HG02623 (cell line): ENCODE measurements at regions not wholly inside any gene's neighbourhood (a gene's known extent, or its start where the extent isn't known, plus 50 kb on each side); places are given as distances from the start of the nearest gene placed in this dataset.
"Not testable (repeated sequence)": the region's sequence is repeated elsewhere in the genome, so short reads cannot be mapped to it uniquely, and the experiment has no call there.

Source experiments
- ATAC-seq: cut with Tn5 transposase; IDR thresholded peaks from one replicate; pipeline ENCODE4 v1.9.1; 2021; ENCODE audit warnings: moderate library complexity; ENCODE audit not compliant: unreplicated experiment

DNA sequence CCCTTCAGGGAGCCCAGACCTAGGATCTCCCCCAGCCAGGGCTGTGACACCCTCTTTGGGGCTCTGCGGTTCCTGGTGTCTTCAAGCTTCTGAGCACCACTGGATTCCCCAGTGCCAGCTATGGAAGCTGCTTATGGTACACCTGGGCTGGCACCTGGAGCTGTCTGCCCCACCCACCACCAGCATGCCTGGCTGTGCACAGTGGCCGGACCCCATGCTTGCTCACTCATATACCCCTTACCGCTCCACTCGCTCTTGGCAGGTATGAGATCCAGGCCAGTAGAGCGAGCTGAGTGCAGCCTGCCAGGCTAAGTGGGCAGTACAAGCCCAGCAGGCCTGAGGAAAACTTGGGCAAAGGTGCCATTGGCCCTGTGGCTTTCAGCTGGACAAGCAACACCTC is 114.0 kb downstream of the DACT1 start:
- ATAC-seq = no peak

DNA sequence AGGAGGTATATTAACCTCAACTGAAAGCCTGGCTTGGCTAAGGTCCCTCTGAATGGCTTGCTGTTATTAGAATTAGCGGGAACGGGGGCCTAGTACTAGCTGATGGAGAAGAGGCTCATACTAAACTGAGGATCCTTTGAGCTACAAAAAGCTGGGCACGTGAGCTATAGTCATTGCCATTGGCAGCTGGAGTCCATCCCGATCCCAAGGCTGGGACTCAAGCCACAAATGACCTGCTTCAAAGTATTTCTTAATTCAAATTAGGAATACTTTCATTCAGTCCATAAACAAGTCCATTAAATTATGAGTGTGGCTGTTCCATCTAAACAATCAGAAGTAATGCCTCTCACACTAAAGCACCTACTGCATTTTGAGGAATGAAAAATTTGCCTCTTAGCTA is 114.5 kb downstream of the DACT1 start:
- ATAC-seq = no peak

DNA sequence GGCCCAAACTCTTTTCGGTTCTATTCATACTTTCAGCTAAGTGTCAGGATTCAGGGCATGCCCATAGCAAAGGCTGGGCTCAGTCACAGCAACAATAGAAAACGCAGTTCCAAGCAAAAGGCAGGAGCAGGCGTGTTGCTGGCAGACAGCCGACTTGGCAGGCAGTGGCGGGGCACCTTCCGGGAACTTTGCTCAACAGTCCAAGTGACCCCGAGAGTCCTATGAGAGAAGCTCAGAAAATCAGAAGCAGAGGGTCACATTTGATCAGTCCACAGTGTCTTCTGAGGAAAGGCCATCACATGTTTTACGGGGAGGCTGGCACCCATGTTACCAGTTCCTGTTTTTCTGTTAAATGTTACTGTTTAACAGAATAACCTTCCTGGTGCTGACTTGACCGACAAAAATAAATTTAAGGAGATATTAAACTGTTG is 115.0 kb downstream of the DACT1 start:
- no peak for ATAC-seq

DNA sequence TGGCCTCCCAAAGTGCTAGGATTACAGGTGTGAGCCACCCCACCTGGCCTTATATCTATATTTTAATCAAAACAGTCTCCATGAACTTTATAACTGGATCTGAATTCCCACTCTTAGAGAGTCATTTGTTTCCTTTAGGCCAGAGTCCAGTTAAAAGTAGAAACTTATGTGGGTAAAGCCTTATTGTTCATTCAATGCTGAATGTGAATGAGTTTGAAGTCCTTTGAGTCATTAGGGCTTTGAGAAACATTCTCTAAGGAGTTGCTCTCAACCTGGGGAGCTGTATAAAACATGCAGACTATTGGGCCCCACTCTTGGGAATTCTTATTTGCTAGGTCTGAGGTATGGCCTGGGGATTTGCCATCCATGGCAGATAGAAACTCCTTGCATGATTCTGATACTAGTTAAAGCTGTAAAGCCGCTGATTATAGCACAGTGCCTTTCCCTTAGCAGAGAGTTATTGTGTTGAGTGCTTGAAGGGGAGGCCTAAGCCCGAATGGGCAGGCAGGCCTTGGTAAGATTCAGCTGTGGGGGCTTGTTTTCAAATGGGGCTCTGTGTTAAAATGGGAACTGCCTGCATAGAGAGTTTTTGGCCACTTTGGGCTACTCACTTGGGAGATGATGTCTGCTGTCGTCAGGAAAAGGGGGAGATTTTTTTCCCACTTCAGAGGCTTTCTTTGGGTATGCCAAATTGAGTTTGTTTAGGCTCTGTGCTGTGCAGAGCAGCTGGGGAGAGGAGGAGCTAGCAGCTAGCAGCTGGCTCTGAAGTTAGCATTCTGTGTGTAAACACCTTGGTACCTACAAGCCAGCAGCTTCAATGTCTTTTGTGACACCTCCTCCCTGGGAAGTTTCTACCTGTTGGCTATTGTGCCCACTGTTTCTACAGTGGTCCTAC is 117.5 kb downstream of the DACT1 start:
- no peak for ATAC-seq

DNA sequence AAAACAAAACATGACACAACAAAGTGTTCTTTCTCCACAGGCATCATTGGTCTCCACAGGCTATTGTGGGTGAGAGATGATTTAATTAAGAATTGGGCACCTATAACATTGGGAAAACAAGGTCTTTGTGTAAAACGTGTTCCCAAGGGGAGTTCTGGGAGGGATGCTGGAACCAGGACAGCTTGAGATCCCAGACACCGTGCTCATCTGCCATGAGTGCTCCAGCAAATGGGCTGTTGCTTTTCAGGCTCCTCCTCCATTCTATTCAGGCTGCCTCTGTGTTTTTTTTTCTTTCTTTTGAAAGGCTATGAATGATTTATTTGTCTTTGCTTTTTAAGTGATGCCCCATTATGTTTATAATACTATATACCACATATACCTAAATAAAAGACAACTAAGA is 122.4 kb downstream of the DACT1 start:
- no peak for ATAC-seq

DNA sequence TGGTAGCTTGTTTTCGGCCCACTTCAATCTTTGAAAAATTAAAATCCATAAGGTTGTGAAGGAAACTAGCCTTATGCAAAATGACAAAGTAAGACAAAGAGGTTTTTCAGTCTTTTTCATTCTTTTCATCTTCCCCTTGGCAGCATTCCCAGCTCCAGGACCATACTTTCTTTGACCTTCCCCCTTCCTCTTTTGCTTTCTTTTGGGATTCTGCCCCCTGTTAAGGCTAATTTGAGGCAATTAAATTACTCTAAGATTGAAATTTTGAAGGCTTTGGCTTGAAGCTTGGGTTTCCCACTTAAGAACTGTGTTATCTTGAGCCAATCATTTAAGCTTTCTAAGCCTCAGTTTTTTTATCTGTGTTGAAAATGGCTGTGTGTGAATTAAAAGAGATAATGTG is 124.9 kb downstream of the DACT1 start:
- no peak for ATAC-seq

DNA sequence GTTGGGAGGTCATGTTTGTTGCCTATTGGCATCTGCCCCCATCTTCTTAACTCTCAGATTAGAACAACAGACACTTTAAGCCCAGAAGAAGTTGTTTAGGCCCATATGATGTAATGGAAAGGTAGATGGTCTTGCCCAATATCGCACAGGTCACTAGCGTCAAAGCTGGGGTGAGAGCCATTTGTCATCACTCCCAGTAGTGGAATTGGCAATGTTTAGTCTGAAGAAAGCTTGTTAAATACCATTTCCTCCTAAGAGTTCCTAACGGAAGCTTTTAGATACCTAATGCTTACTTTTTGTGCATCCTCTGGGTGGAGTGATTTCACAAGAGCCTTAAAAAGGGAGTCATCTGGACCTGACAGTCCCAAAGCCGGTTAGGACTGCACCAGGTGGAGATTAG is 125.4 kb downstream of the DACT1 start:
- no peak for ATAC-seq

DNA sequence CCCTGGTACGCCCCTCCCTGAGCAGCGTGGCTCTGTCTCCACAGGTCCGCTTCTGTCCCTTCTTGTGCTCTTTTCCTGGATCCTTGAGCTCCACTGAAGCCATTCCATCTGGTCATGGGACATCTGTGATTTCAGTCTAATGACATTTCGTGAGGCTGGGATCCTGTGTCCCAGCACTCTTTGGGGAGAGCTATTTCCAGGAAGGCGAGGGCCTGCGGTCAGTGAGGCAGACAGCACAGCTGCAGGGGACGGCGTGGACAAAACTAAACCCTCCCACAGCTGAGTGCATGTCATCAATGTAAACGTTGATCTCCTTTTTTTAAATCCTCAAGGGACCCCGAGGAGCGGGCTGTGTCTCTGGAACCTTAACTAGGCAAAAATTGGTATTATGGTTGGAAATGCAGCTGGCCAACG is 127.7 kb downstream of the DACT1 start:
- ATAC-seq = no peak

DNA sequence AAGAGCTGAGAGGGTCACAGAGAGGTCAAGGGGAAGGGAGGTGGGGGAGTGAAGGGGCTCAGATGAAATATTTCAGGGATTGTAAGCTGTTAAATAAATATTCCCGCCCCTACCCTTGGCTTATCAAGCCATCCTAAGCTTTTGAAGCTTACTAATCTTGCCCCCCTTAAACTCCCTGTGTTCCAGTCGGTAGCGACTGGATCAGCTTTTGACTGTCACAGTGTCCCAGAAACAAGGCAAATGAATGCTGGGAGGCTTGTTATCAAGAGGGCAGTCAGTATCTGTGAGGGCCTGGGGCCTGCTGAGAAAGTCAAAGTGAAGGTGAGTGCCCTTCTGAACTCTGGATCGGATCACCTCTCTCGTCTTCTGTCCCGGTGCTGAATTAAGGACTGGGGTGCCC is 128.1 kb downstream of the DACT1 start:
- no peak for ATAC-seq

DNA sequence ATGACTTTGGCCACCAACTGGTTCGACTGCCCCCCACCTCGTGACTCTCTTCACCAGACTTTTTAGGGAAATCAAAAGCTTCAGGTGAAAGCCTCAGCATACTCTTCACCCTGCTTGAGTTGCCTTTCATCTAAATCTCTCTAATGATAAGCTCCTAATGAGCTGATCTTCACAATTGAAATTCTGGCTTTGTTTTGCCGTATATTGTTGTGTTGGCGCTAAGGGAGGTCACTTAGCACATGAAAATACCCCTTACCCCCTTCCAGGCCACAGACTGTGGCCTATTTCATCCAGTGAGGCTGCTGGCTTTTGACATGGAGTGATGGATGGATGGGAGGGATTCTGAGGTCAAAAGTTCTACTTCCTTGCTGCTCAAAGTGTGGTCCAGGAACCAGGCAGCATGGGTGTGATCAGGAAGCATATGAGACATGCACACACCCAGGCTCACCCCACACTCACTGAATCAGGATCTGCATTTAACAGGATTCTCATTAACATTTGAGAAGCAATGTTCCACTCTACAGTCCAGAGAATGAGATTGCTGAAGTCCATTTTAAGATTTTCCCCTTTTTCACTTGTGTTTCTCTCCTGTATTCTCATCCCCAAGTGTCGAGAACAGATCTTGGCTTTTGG is 131.4 kb downstream of the DACT1 start:
- ATAC-seq = no peak

DNA sequence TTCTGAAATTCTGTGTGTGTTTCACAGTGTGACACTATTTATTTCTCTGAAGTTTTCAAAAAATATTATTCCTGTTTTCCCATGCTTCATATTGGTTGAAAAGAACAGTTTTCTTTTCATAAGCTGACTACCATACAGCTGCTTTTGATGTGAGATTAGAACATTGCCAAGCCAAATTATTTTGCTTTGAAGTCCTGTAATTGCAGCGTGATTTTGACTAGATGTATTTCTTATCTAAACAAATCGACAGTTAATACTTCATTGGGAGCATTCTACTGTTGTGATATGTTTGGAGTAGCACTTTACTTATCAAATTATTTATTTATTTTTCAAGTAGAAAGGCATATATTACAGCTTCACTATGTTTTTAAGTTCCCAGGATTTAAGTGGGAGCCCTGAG is 132.0 kb downstream of the DACT1 start:
- ATAC-seq = no peak

DNA sequence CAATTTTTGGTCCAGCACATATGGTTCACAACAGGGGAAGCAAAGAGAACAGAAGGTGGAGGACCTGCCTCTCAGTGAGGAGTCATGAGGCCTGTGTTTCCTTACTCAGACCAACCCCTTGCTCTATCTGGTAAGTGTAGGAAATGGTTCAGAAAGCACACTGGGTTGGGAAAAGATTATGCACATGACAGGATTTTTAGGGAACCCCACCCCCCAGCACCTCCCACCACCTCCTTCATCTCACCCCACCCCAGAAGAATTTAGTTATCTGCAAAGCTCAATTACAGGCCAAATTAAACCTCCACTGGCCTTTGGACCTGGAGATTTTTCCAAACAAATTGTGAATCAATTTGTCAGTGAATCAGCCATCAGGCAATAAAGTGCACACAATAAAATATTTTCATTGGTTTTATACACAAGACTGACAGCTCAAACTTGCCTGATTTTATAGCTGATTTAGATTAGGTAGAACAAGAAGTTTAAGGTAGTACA is 132.8 kb downstream of the DACT1 start:
- ATAC-seq = no peak

DNA sequence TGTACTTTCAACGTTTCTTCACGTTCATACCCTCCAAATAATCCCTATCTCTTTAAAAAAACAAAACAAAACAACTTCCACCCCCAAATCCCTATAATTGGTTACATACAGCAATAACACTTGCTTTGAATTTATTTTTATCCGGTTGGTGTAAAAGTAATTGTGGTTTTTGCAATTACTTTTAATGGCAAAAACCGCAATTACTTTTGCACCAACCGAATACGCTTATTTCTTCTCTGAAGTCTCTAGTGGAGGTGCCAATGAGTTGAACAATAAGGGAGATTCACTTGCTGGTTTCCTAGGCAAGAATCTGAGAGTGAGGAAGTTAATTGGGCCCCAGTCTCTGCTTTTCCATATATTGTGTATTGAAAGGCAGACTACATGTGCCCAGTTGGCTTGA is 133.3 kb downstream of the DACT1 start:
- ATAC-seq = no peak

DNA sequence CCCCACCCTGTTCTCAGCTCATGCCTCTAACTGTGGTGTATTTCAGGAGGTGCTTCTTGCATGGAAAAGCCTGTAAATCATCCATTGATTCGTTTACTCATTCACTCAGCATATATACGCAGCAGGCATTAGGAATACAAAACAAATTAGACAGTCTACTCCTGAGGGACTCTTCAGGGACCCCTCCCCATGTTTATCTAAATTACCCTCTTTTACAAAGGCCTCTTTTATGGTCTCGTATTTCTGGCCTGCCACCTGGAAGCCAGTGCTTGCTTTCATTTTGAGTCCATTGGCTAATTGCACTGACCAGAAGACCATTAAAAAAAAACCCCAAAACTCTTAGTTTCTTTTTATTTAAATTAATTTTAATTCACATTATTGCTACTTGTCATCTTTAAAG is 134.4 kb downstream of the DACT1 start:
- no peak for ATAC-seq

DNA sequence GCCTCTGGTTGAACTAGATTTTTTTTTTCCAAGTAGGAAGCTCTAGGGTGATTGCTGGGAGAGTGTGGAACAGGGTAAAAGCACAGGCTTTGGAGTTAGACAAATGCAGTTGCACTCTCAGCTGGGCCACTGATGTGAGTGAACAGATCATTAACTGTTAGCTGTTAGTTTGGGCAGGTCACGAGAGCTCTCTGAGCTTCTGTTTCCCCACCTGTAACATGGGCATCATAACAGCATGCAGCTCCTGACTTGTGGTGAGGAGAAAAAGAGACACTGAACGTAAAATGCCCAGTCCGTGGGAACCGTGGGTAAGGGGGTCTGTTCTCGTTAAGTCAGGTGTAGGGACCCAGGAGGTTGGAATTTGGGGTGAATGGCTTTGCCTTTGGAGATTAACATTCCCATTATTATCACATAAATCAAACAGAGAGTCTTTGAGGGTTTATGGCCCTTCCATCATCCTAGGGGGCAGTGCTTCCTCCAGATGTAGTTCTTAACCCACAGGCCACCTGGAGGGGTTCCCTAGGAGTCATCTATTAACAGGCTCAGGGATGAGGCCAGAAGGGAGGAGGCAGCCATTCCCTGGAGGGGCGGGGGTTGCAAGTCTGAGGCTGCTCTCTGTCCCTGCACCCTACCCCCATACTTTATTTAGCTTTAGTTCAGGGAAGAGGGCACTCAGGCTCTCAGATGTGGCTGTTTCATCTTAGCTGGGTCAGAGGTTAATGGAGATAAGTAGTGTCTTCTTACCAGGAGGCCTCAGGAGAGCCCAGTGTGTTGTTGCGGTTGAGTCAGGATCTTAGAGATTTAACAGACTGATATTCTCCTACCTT is 135.2 kb downstream of the DACT1 start:
- ATAC-seq = no peak

DNA sequence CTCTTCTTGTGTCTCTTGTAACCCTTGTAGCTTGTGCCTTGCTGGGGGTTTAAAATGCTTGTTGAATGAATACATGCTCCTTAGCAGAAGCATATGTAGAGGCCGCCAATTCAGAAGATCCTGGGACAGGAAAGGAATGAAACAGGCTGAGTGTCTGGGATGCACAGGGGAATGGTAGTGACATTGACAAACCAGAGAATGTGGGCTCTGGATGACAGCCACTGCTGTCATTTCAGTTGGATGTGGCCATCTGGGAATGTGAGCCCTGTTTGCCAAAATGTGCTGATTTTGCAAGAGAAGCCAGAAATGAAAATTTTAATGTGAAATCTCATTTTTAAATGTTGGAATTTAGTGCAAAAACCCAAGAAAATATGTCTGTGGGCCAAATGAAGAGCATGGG is 136.8 kb downstream of the DACT1 start:
- ATAC-seq = no peak

DNA sequence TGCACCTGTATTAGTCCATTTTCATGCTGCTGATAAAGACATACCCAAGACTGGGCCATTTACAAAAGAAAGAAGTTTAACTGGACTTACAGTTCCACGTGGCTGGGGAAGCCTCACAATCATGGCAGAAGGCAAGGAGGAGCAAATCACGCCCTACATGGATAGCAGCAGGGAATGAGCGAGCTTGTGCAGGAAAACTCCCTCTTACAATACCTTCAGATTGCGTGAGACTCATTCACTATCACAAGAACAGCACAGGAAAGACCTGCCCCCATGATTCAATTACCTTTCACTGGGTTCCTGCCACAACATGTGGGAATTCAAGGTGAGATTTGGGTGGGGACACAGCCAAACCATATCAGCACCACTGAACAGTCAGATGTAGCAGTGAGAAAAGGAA is 137.4 kb downstream of the DACT1 start:
- not testable (repeated sequence) for ATAC-seq

DNA sequence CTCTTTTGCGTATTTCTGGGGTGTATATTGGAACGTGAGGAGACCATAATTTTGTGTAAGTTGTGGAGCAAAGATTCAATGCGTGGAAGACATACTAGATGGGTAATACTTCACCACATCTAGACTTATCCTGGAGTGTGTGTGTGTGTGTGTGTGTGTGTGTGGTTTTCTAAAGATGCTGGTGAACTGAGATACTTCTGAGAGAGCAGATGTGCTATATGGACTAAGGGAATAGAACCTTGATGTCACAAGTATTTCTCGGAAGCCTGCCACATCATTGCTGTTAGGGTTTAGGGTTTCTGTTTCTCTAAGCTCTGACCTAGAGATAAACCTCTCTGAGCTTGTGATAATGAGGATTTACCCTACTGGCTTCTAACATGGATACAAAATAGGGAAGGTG is 138.8 kb downstream of the DACT1 start:
- ATAC-seq = no peak

DNA sequence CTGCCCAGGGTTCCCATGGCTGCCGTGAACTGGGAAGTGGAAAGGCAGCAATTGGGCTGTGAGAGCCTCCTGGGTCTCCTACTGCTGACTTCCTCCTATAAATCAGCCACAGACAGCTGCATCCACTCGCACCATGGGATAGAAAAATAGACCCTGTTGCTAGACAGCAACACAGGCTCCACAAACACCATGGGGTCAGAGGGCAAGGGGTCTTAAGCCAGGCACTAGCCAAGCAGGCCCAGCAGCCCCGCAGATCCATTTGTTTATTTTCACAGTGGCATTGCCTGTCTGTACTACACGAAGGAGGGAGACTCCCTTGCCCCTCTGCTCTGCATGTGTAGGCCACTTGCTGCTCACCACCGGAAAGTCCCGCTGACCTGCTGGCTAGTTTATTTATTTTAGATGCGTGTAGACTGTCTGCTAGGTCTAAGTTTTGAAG is 139.8 kb downstream of the DACT1 start:
- no peak for ATAC-seq

DNA sequence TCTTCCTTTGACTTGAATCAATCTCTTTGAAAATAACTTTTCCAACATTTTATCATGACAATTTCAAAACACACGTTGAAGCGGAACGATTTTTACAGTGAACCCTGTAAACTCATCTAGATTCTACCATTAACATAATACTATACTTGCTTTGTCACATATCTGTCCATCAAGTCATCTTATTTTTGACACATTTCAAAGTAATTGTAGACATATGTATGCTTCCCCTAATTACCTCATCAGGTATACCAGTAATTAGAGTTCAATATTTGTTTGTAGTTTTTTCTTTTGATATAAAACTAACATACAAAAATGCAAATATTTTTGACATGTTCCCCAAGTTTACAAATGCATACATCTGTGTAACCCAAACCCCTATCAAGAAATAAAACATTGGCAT is 140.4 kb downstream of the DACT1 start:
- ATAC-seq = no peak

DNA sequence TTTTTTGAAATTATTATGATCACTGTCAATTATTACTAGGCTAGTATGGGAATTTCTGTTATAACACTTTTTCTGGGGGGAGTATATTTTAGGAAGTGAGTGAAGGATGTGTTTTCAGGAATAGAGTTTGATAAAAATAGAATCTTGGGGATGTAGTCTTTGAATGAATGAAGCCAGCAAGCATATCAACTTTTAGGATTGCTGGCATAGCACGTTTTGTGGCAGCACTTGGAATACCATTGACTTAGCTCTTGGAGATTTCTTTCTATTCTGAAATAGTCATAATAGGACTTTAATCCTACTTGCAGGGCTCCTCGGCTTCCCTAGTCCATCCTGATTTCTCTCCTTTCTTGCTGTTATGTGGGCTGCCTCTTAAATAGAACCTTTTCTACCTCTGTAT is 141.6 kb downstream of the DACT1 start:
- no peak for ATAC-seq
